ENCODE measurements at regions not wholly inside any gene's neighbourhood (a gene's known extent, or its start where the extent isn't known, plus 50 kb on each side); places are given as distances from the start of the nearest gene placed in this dataset.
"Not testable (repeated sequence)": the region's sequence is repeated elsewhere in the genome, so short reads cannot be mapped to it uniquely, and the experiment has no call there.

DNA sequence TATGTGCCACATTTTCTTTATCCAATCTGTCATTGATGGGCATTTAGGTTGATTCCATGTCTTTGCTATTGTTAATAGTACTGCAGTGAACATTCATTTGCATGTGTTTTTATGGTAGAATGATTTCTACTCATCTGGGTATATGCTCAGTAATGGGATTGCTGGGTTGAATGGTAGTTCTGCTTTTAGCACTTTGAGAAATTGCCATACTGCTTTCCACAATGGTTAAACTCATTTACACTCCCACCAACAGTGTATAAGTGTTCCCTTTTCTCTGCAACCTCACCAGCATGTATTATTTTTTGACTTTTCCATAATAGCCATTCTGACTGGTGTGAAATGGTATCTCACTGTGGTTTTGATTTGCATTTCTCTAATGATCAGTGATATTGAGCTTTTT lies 62.5 kb downstream of the PRORP start:
- not testable (repeated sequence) for TF ChIP-seq GATA1 (IDR thresholded peaks at IDR 0.05; ENCODE audit: low read depth, low read length); POLR2A (IDR thresholded peaks at IDR 0.05; ENCODE audit: low read length)
